ENCODE measurements at regions not wholly inside any gene's neighbourhood (a gene's known extent, or its start where the extent isn't known, plus 50 kb on each side); places are given as distances from the start of the nearest gene placed in this dataset.

- DNase-seq = no peak
Observed at GRCh38 chr1:38326856-38327255, 280.3 kb upstream of the POU3F1 start.

- no peak for DNase-seq
Observed at GRCh38 chr1:38326135-38326534, 279.5 kb upstream of the POU3F1 start.

GRCh38 chr1:38312753-38313152 is 266.2 kb upstream of the POU3F1 start:
- no peak for DNase-seq

GRCh38 chr1:38310079-38310478 is 263.5 kb upstream of the POU3F1 start:
- DNase-seq = no peak

GRCh38 chr1:38308780-38309179 is 262.2 kb upstream of the POU3F1 start:
- DNase-seq = no peak

- DNase-seq = no peak
Observed at GRCh38 chr1:38305666-38306065, 259.1 kb upstream of the POU3F1 start.

GRCh38 chr1:38303843-38304242 is 257.2 kb upstream of the POU3F1 start:
- no peak for DNase-seq

- DNase-seq = no peak
Observed at GRCh38 chr1:38301040-38301439, 254.4 kb upstream of the POU3F1 start.

- no peak for DNase-seq
Observed at GRCh38 chr1:38300616-38301015, 254.0 kb upstream of the POU3F1 start.

GRCh38 chr1:38297842-38298241 is 251.2 kb upstream of the POU3F1 start:
- no peak for DNase-seq

- no peak for DNase-seq
Observed at GRCh38 chr1:38297246-38297645, 250.7 kb upstream of the POU3F1 start.

- DNase-seq = no peak
Observed at GRCh38 chr1:38296047-38296446, 249.5 kb upstream of the POU3F1 start.

- DNase-seq = no peak
Observed at GRCh38 chr1:38293567-38293966, 247.0 kb upstream of the POU3F1 start.

- DNase-seq = no peak
Observed at GRCh38 chr1:38292969-38293368, 246.4 kb upstream of the POU3F1 start.

GRCh38 chr1:38291906-38292521 is 245.4 kb upstream of the POU3F1 start:
- no peak for DNase-seq

GRCh38 chr1:38291336-38291735 is 244.7 kb upstream of the POU3F1 start:
- no peak for DNase-seq

- DNase-seq = no peak
Observed at GRCh38 chr1:38289034-38289433, 242.4 kb upstream of the POU3F1 start.

- DNase-seq = no peak
Observed at GRCh38 chr1:38287547-38287946, 241.0 kb upstream of the POU3F1 start.

GRCh38 chr1:38287036-38287435 is 240.4 kb upstream of the POU3F1 start:
- DNase-seq = no peak

GRCh38 chr1:38285807-38286530 is 239.4 kb upstream of the POU3F1 start:
- DNase-seq = no peak

- DNase-seq = no peak
Observed at GRCh38 chr1:38284953-38285352, 238.4 kb upstream of the POU3F1 start.

- DNase-seq = no peak
Observed at GRCh38 chr1:38283696-38284470, 237.3 kb upstream of the POU3F1 start.

GRCh38 chr1:38279148-38279547 is 232.6 kb upstream of the POU3F1 start:
- DNase-seq = no peak

GRCh38 chr1:38277646-38278045 is 231.1 kb upstream of the POU3F1 start:
- DNase-seq = no peak
